ENCODE measurements at regions not wholly inside any gene's neighbourhood (a gene's known extent, or its start where the extent isn't known, plus 50 kb on each side); places are given as distances from the start of the nearest gene placed in this dataset.

GRCh38 chr2:187118331-187119099 is 269.5 kb upstream of the ZSWIM2 start:
- Histone ChIP-seq H3K27ac (no peak overlapping the region), H3K4me1 (replicated peaks in 1 of 2) (no peaks in the 10 kb centered on the region), H3K4me3 (no peak overlapping the region)
- no peak for ATAC-seq (replicated peaks in 6 of 8)
- in situ Hi-C loops (cut with MboI; ENCODE audit: low pct_unique_long_range_greater_than_20kb in 2 of 9, low sequenced_read_pairs in 9 of 9, unreplicated experiment in 9 of 9) = no loop called here
- WGBS, 10 experiments = 51 to 96% (median 91%) methylated on average over 4 to 10 of the region's 10 CpGs

GRCh38 chr2:187117483-187117882 is 268.5 kb upstream of the ZSWIM2 start:
- peak in 3 of 8 experiments; percentile 20 to 87 (median 43) for ATAC-seq (replicated peaks in 6 of 8)
- no peaks in the 10 kb centered on the region for H3K4me1 ChIP-seq (replicated peaks in 1 of 2)
- WGBS, 10 experiments = 33 to 100% (median 71%) methylated on average over 1 of the region's 1 CpG; no CpG with 5 or more reads in 6 of the 10 experiments
- H3K27ac ChIP-seq = no peak overlapping the region
- H3K4me3 ChIP-seq = no peak overlapping the region
- in situ Hi-C loops (cut with MboI; ENCODE audit: low pct_unique_long_range_greater_than_20kb in 2 of 9, low sequenced_read_pairs in 9 of 9, unreplicated experiment in 9 of 9) = no loop called here

DNA sequence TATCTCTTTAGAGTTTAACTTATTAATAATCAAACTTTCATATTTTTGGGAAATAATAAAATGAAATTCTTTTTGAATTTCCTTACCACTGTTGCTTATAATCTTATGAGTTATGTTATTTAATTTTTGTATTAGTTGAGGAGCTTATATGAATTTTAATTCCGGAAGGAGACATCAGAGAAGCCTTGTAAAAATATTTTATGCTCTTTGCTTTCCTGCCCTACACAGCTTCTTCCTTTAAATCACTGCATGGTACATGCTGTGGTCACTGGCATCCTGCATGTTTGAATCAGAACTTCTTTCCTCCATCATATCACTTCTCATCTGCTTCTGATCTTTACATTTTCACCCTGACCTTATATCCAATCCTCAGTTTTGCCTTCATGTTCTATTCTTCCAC is 266.7 kb upstream of the ZSWIM2 start:
- Histone ChIP-seq H3K27ac (no peak overlapping the region), H3K4me3 (no peak overlapping the region), H3K4me1 (replicated peaks in 1 of 2) (no peaks in the 10 kb centered on the region)
- 0 to 100% (median 82%) methylated on average over 1 of the region's 1 CpG; no CpG with 5 or more reads in 1 of the 10 experiments for WGBS, 10 experiments
- in situ Hi-C loops (cut with MboI; ENCODE audit: low pct_unique_long_range_greater_than_20kb in 2 of 9, low sequenced_read_pairs in 9 of 9, unreplicated experiment in 9 of 9) = no loop called here
- no peak for ATAC-seq (replicated peaks in 6 of 8)

DNA sequence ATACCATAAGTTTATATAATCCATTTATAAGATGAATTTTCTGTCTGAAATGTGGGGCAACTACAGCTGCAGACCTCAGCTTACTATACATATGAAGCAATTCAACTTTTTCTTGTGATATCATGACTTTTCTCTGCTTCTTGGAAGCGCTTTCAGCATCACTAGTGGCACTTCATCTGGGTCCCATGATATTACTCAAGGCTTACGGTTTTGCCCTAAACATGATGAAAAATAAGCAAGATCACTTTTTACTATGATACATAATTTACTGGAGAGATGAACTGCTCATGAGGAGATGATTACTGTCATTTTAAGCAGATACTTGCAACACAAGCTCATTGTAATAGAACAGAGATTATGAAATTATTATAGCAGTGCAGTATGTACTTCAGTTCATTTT is 258.0 kb upstream of the ZSWIM2 start:
- Histone ChIP-seq H3K4me1 (replicated peaks in 1 of 2) (no peaks in the 10 kb centered on the region), H3K27ac (no peak overlapping the region), H3K4me3 (no peak overlapping the region)
- 0 to 100% (median 73%) methylated on average over 1 to 2 of the region's 2 CpGs; no CpG with 5 or more reads in 3 of the 10 experiments for WGBS, 10 experiments
- no peak for ATAC-seq (replicated peaks in 6 of 8)
- in situ Hi-C loops (cut with MboI; ENCODE audit: low pct_unique_long_range_greater_than_20kb in 2 of 9, low sequenced_read_pairs in 9 of 9, unreplicated experiment in 9 of 9) = no loop called here

GRCh38 chr2:187105218-187105617 is 256.2 kb upstream of the ZSWIM2 start:
- Histone ChIP-seq H3K27ac (no peak overlapping the region), H3K4me3 (no peak overlapping the region), H3K4me1 (replicated peaks in 1 of 2) (no peaks in the 10 kb centered on the region)
- ATAC-seq (replicated peaks in 6 of 8) = no peak
- in situ Hi-C loops (cut with MboI; ENCODE audit: low pct_unique_long_range_greater_than_20kb in 2 of 9, low sequenced_read_pairs in 9 of 9, unreplicated experiment in 9 of 9) = no loop called here
- WGBS, 10 experiments = 4 to 100% (median 72%) methylated on average over 1 to 3 of the region's 3 CpGs

DNA sequence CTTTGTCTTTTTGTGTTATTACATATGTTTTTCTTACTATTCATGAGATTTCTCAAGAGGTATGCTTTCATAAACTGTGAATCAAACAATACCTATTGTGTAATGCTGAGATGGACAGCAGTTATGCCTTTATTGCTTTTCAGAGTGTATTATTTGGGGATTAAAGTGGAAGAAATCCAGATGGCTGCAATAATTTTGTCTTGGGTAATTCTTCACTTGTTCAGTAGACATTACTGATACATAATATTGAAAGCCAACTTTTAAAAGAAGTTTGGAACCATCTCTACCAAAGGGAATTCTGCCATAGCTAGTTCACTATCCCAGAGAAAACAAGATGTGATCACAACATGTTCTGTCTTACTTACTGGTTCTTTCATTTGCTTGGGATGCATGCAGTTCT is 253.4 kb upstream of the ZSWIM2 start:
- in situ Hi-C loops (cut with MboI; ENCODE audit: low pct_unique_long_range_greater_than_20kb in 2 of 9, low sequenced_read_pairs in 9 of 9, unreplicated experiment in 9 of 9) = no loop called here
- ATAC-seq (replicated peaks in 6 of 8) = no peak
- H3K27ac ChIP-seq = no peak overlapping the region
- H3K4me3 ChIP-seq = no peak overlapping the region
- H3K4me1 ChIP-seq (replicated peaks in 1 of 2) = no peaks in the 10 kb centered on the region

DNA sequence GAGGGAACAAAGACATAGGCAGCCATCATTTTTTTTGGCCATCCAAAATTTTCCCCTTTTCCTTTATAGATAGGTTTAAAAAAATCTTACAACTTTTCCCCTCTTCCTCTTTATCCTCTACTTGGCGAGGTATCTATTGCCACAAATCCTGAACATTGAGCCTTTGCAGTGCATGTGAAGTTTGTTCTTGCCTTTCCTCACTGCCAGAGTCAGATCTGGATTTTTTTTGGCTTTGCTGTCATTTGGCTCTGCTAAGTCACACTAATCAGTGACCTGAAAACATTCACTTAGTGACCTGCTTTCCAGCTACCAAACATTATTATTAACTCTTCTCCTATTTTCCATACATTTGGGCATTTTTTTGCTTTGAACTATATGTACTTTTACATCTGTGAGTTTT is 249.2 kb upstream of the ZSWIM2 start:
- no peak for ATAC-seq (replicated peaks in 6 of 8)
- 0 to 83% (median 57%) methylated on average over 1 of the region's 1 CpG; no CpG with 5 or more reads in 1 of the 10 experiments for WGBS, 10 experiments
- Histone ChIP-seq H3K27ac (no peak overlapping the region), H3K4me1 (replicated peaks in 1 of 2) (no peaks in the 10 kb centered on the region), H3K4me3 (no peak overlapping the region)
- in situ Hi-C loops (cut with MboI; ENCODE audit: low pct_unique_long_range_greater_than_20kb in 2 of 9, low sequenced_read_pairs in 9 of 9, unreplicated experiment in 9 of 9) = no loop called here

- ATAC-seq (replicated peaks in 6 of 8) = peak in 2 of 8 experiments; percentile 45 to 57
- Histone ChIP-seq H3K4me1 (replicated peaks in 1 of 2) (no peaks in the 10 kb centered on the region), H3K4me3 (no peak overlapping the region), H3K27ac (no peak overlapping the region)
- WGBS, 10 experiments = 38 to 100% (median 92%) methylated on average over 1 of the region's 1 CpG; no CpG with 5 or more reads in 2 of the 10 experiments
- in situ Hi-C loops (cut with MboI; ENCODE audit: low pct_unique_long_range_greater_than_20kb in 2 of 9, low sequenced_read_pairs in 9 of 9, unreplicated experiment in 9 of 9) = no loop called here
Observed at GRCh38 chr2:187093771-187094412, 244.9 kb upstream of the ZSWIM2 start.

GRCh38 chr2:187091664-187092063 is 242.7 kb upstream of the ZSWIM2 start:
- ATAC-seq (replicated peaks in 6 of 8) = no peak
- no peak overlapping the region for H3K27ac ChIP-seq
- 100% methylated on average over 1 of the region's 1 CpG; no CpG with 5 or more reads in 6 of the 10 experiments for WGBS, 10 experiments
- in situ Hi-C loops (cut with MboI; ENCODE audit: low pct_unique_long_range_greater_than_20kb in 2 of 9, low sequenced_read_pairs in 9 of 9, unreplicated experiment in 9 of 9) = no loop called here
- H3K4me3 ChIP-seq = no peak overlapping the region
- no peaks in the 10 kb centered on the region for H3K4me1 ChIP-seq (replicated peaks in 1 of 2)

DNA sequence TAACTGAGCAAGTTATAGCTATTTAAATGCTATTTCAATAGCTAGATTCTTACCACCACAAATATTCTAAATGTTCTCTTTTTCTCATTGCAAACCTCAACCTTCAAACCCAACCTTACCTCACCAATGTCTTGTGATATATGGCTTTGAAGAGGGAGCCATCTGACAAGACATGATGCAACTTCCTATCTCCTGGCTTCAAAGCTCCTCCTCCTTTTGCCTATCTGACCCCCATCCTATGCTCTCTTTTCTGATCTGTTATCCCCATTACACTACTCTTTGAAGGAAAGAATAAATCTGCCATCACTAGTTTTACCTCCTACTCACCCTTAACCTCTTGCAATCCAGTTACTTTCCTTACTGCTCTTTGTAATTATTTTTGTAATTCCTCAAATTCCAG is 235.6 kb upstream of the ZSWIM2 start:
- no peak overlapping the region for H3K27ac ChIP-seq
- no peak overlapping the region for H3K4me3 ChIP-seq
- H3K4me1 ChIP-seq (replicated peaks in 1 of 2) = peaks cover 0 to 4% of the 10 kb centered on the region in 2 donors
- no peak for ATAC-seq (replicated peaks in 6 of 8)
- in situ Hi-C loops (cut with MboI; ENCODE audit: low pct_unique_long_range_greater_than_20kb in 2 of 9, low sequenced_read_pairs in 9 of 9, unreplicated experiment in 9 of 9) = no loop called here

GRCh38 chr2:187081461-187081860 is 232.5 kb upstream of the ZSWIM2 start:
- no peak for ATAC-seq (replicated peaks in 6 of 8)
- H3K4me1 ChIP-seq (replicated peaks in 1 of 2) = peaks cover 0 to 4% of the 10 kb centered on the region in 2 donors
- in situ Hi-C loops (cut with MboI; ENCODE audit: low pct_unique_long_range_greater_than_20kb in 2 of 9, low sequenced_read_pairs in 9 of 9, unreplicated experiment in 9 of 9) = no loop called here
- no peak overlapping the region for H3K27ac ChIP-seq
- H3K4me3 ChIP-seq = no peak overlapping the region
- WGBS, 10 experiments = 80 to 100% (median 80%) methylated on average over 1 of the region's 1 CpG; no CpG with 5 or more reads in 4 of the 10 experiments

DNA sequence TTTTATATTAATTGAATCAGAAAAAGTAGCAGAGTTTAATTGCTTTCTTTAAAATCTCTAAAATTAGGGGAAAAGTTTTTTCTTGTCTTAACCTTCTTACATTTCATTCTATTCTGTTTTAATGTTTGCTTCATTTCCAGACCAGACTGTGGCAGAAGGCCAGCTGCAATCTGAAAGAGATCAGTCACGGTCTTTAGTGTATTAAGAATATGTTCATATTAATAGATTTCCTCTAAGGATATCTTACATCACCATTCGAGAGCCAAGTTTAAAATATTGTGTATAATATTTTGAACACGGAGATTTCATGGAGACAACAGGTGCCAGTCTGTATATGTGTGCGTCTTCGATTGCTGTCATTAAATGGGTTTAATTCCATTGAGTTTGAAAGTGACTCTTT is 230.9 kb upstream of the ZSWIM2 start:
- WGBS, 10 experiments = 0 to 91% (median 51%) methylated on average over 1 to 5 of the region's 5 CpGs; no CpG with 5 or more reads in 1 of the 10 experiments
- no peak for ATAC-seq (replicated peaks in 6 of 8)
- peaks cover 0 to 4% of the 10 kb centered on the region in 2 donors for H3K4me1 ChIP-seq (replicated peaks in 1 of 2)
- H3K27ac ChIP-seq = no peak overlapping the region
- in situ Hi-C loops (cut with MboI; ENCODE audit: low pct_unique_long_range_greater_than_20kb in 2 of 9, low sequenced_read_pairs in 9 of 9, unreplicated experiment in 9 of 9) = no loop called here
- no peak overlapping the region for H3K4me3 ChIP-seq

DNA sequence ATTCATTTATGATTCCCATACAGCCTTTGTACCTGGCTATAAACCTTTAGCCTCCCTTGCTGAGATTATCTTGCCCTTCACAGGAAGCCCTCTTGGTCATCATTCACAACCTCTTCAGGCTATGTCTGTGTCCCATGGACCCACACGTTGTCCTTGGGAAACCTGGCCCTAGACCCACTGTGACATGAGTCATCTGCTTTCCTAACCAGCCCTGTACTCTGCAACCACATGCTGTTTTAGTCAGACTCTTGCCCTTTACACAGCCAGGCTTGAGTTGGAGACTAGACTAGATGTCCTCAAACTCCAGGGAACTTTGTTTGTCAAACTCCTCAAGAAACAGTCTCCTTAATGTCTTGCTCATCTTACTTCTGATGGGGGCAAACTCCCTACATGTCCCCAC is 229.3 kb upstream of the ZSWIM2 start:
- Histone ChIP-seq H3K27ac (no peak overlapping the region), H3K4me1 (replicated peaks in 1 of 2) (peaks cover 0 to 4% of the 10 kb centered on the region in 2 donors), H3K4me3 (no peak overlapping the region)
- in situ Hi-C loops (cut with MboI; ENCODE audit: low pct_unique_long_range_greater_than_20kb in 2 of 9, low sequenced_read_pairs in 9 of 9, unreplicated experiment in 9 of 9) = no loop called here
- peak in 2 of 8 experiments; percentile 51 to 79 for ATAC-seq (replicated peaks in 6 of 8)
- WGBS, 10 experiments = 0 to 80% (median 33%) methylated on average over 1 of the region's 1 CpG; no CpG with 5 or more reads in 7 of the 10 experiments

DNA sequence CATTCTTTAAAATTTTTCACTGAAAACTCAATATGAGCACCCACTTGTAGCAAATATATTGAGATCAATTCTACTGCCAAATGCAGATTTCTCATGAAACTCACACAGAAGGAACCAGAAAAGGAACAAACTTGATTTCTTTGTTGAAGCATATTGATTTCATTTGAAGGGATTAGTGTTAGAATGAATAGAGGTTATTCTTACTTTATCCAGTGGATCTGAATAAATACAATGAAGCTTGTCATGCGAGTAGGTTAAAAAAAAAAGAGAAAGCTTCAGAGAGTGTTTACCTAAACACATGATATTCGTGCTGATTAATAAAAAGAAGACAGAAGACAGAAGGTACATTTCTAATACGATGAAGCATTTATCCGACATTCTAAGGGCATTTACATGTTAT is 226.7 kb upstream of the ZSWIM2 start:
- 31 to 100% (median 81%) methylated on average over 1 to 4 of the region's 4 CpGs; no CpG with 5 or more reads in 1 of the 10 experiments for WGBS, 10 experiments
- ATAC-seq (replicated peaks in 6 of 8) = no peak
- Histone ChIP-seq H3K4me1 (replicated peaks in 1 of 2) (no peaks in the 10 kb centered on the region), H3K27ac (no peak overlapping the region), H3K4me3 (no peak overlapping the region)
- in situ Hi-C loops (cut with MboI; ENCODE audit: low pct_unique_long_range_greater_than_20kb in 2 of 9, low sequenced_read_pairs in 9 of 9, unreplicated experiment in 9 of 9) = no loop called here

Measured in motor neuron (in vitro differentiated cells).